ENCODE measurements at regions not wholly inside any gene's neighbourhood (a gene's known extent, or its start where the extent isn't known, plus 50 kb on each side); places are given as distances from the start of the nearest gene placed in this dataset.

GRCh38 chr6:1153696-1154245, 158.1 kb upstream of the FOXQ1 start:
- DNase-seq (ENCODE audit: low read depth): no peak

GRCh38 chr6:1146500-1146899, 165.4 kb upstream of the FOXQ1 start:
- DNase-seq (ENCODE audit: low read depth): no peak

GRCh38 chr6:1145768-1146218, 166.1 kb upstream of the FOXQ1 start:
- DNase-seq (ENCODE audit: low read depth): no peak

- DNase-seq (ENCODE audit: low read depth): no peak
These were observed 166.8 kb upstream of the FOXQ1 start for GRCh38 chr6:1144842-1145767.

GRCh38 chr6:1143655-1144054, 168.2 kb upstream of the FOXQ1 start:
- DNase-seq (ENCODE audit: low read depth): no peak

- no peak for DNase-seq (ENCODE audit: low read depth)
These were observed 172.6 kb upstream of the FOXQ1 start for GRCh38 chr6:1139155-1139890.

- no peak for DNase-seq (ENCODE audit: low read depth)
These were observed 174.0 kb upstream of the FOXQ1 start for GRCh38 chr6:1137849-1138248.

GRCh38 chr6:1136827-1137226, 175.1 kb upstream of the FOXQ1 start:
- DNase-seq (ENCODE audit: low read depth): no peak

GRCh38 chr6:1136415-1136774, 175.5 kb upstream of the FOXQ1 start:
- DNase-seq (ENCODE audit: low read depth): no peak

GRCh38 chr6:1135726-1136414, 176.0 kb upstream of the FOXQ1 start:
- no peak for DNase-seq (ENCODE audit: low read depth)

- DNase-seq (ENCODE audit: low read depth): no peak
These were observed 180.4 kb upstream of the FOXQ1 start for GRCh38 chr6:1131285-1132079.

GRCh38 chr6:1130709-1131108, 181.2 kb upstream of the FOXQ1 start:
- DNase-seq (ENCODE audit: low read depth): no peak

GRCh38 chr6:1129131-1129530, 182.8 kb upstream of the FOXQ1 start:
- no peak for DNase-seq (ENCODE audit: low read depth)

- DNase-seq (ENCODE audit: low read depth): no peak
These were observed 184.2 kb upstream of the FOXQ1 start for GRCh38 chr6:1127597-1128288.

GRCh38 chr6:1127129-1127528, 184.8 kb upstream of the FOXQ1 start:
- DNase-seq (ENCODE audit: low read depth): no peak

- DNase-seq (ENCODE audit: low read depth): no peak
These were observed 185.9 kb upstream of the FOXQ1 start for GRCh38 chr6:1126036-1126435.

- DNase-seq (ENCODE audit: low read depth): no peak
These were observed 186.6 kb upstream of the FOXQ1 start for GRCh38 chr6:1125297-1125696.

- DNase-seq (ENCODE audit: low read depth): no peak
These were observed 187.0 kb upstream of the FOXQ1 start for GRCh38 chr6:1124885-1125284.

- DNase-seq (ENCODE audit: low read depth): no peak
These were observed 188.2 kb upstream of the FOXQ1 start for GRCh38 chr6:1123386-1124375.

- DNase-seq (ENCODE audit: low read depth): no peak
These were observed 189.8 kb upstream of the FOXQ1 start for GRCh38 chr6:1122083-1122482.

Data from activated T-cell treated with anti-CD3 and anti-CD28 coated beads for 24 hours (primary cell).